ENCODE measurements at regions not wholly inside any gene's neighbourhood (a gene's known extent, or its start where the extent isn't known, plus 50 kb on each side); places are given as distances from the start of the nearest gene placed in this dataset.
"Not testable (repeated sequence)": the region's sequence is repeated elsewhere in the genome, so short reads cannot be mapped to it uniquely, and the experiment has no call there.

DNA sequence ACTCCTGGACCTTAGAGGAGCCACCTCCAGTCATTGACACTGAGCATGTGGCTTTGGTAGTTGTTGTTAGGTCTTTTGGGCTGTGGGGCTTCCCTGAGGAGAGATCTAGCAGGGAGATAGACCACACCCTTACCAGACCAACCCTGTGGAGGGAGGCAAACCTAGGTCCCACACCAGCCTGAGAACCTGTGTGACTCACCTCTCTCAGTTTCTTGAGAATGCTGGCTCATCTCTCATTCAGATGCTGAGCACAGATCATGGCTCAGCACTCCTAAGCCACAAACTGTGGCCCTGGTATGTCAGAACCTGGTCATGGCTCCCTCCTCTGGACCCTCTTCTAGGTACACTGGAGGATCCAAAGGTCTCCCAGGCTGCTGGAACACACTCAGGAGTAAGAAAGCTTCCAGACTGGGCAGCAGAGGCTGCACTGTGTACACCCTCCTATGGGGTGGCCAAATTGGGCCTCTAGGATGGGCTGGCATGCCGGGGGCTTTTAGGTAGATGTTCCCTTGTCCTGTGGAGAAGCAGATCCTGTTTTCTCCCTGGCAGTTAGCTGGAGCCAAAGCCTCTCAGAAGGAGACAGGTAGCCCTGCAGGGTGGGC is 1294.5 kb downstream of the KHDRBS2 start:
- H3K4me1 Mint-ChIP-seq, result no peaks in the 10 kb centered on the region
- peaks cover 11% of the 10 kb centered on the region for H3K9me3 Mint-ChIP-seq
- H3K36me3 Mint-ChIP-seq, result no peaks in the 10 kb centered on the region
- no peak overlapping the region for H3K27ac Mint-ChIP-seq
- ATAC-seq, result peak; percentile 55
- no peaks in the 10 kb centered on the region for H3K27me3 Mint-ChIP-seq
- no peak overlapping the region for H3K4me3 Mint-ChIP-seq

DNA sequence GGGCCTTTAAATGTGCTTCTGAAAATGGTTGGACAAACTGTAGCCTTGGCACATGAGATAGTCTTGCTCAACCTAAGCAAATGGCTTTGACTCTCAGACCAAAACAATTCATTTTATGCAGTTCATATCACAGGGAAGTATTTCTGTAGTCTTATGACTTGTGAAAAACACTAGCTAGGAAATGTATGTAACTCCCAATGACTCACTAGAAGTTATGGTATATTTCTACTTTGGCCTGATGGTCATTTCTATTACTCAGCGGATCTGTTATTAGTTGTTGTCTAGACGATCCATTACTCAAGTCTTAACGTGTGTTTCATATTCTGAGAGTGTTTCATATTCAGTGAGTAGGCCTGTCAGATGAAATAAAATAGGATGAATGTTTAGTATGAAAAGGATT is 1333.5 kb downstream of the KHDRBS2 start:
- H3K4me3 Mint-ChIP-seq, result no peak overlapping the region
- H3K36me3 Mint-ChIP-seq, result no peaks in the 10 kb centered on the region
- no peaks in the 10 kb centered on the region for H3K9me3 Mint-ChIP-seq
- ATAC-seq, result no peak
- no peaks in the 10 kb centered on the region for H3K27me3 Mint-ChIP-seq
- no peaks in the 10 kb centered on the region for H3K4me1 Mint-ChIP-seq
- no peak overlapping the region for H3K27ac Mint-ChIP-seq

DNA sequence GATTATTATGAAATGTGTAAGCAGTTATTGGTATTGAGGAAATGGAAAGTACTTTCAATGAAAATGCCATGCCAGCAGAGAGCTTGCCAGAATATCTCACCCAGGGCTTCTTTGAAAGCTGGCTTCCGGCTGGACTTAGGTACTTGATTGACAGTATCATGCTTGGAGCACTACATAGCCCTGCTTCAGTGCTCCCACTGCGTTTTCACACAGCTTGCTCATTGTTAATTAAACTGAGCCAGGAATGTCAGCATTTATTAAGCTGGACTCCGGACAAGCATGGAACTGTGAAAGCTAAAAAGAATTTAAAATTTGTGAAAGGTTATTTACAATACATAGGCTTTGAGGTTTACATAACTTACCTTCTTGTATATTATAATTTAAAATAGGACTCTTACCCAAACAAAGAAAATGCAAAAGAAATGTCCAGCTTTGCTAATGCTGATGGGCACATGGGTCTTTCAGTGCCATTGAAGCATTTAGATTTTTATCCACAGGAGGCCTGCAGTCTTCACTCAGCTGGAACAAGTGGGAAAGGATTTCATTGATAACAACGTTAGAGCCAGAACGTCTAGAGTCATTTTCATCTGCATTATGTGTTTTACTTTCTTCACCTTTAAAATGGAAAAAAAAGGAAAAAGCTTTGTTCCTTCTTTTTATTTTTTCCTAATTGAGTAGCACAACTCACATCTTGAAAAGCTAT is 1335.7 kb downstream of the KHDRBS2 start:
- not testable (repeated sequence) for H3K4me1 Mint-ChIP-seq, H3K27me3 Mint-ChIP-seq, ATAC-seq, H3K4me3 Mint-ChIP-seq, H3K27ac Mint-ChIP-seq, H3K9me3 Mint-ChIP-seq, H3K36me3 Mint-ChIP-seq

DNA sequence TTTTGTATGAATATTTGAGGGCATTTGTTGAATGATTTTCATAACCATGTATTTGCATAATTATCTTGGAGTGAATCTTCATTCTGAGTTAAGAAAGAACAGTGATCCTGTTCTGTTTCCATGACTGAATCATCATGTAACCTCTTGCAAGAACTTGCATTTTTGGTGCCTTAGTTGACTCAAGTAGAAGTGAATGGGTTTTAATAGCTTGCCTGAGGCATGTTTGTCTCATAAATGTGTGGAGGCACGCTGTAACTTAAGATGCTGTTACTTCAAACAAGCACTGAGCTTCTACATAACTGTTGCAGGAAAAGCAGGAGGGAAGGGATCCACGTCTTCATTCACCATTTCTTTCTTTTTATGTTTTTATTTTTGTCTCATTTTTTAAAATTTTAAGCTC is 1338.6 kb downstream of the KHDRBS2 start:
- not testable (repeated sequence) for H3K36me3 Mint-ChIP-seq, H3K27me3 Mint-ChIP-seq, H3K9me3 Mint-ChIP-seq, ATAC-seq, H3K4me3 Mint-ChIP-seq, H3K4me1 Mint-ChIP-seq, H3K27ac Mint-ChIP-seq

DNA sequence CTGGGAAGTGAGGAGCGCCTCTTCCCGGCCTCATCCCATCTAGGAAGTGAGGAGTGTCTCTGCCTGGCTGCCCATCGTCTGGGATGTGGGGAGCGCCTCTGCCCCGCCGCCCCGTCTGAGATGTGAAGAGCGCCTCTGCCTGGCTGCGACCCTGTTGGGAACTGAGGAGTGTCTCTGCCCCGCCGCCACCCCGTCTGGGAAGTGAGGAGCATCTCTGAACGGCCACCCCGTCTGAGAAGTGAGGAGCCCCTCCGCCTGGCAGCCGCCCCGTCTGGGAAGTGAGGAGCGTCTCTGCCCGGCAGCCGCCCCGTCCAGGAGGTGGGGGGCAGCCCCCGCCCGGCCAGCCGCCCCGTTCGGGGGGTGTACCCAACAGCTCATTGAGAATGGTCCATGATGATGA is 1341.2 kb downstream of the KHDRBS2 start:
- H3K9me3 Mint-ChIP-seq, H3K27ac Mint-ChIP-seq, H3K27me3 Mint-ChIP-seq, H3K36me3 Mint-ChIP-seq, ATAC-seq, H3K4me3 Mint-ChIP-seq, H3K4me1 Mint-ChIP-seq: not testable (repeated sequence)

DNA sequence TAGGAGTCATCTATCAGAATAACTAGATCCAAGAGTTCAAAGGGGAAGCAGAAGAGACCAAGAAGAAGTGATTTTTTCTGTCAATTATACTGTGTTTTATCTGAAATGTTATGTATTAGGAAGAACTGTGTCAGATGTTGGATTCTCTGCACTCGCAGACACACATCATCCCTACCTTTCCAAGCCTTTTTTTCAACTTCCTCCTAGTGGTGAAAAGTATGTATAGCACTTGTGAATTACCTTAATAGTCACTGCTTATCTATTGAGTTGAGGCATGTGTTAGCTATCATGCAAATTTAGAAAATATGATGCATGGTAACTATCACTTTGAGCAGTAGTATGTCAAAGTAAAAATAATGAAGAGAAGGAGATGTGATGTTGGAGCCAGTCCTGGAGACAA is 1350.1 kb downstream of the KHDRBS2 start:
- not testable (repeated sequence) for H3K4me3 Mint-ChIP-seq, H3K9me3 Mint-ChIP-seq, ATAC-seq

DNA sequence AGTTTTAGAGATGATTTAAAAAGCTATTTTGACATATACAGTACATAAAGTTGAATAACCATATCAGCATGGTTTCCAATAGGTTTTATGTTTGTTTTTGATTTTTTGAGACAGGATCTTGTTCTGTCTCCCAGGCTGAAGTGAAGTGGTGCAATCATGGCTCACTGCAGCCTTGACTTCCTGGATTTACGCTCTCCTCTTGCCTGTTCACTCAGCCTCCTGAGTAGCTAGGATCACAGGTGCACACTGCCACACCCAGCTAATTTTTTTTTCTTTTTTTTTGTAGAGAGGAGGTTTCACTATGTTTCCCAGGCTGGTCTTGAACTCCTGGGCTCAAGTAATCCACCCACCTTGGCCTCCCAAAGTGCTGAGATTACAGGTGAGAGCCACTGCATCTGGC is 1366.4 kb downstream of the KHDRBS2 start:
- not testable (repeated sequence) for ATAC-seq, H3K27ac Mint-ChIP-seq, H3K4me1 Mint-ChIP-seq, H3K4me3 Mint-ChIP-seq, H3K36me3 Mint-ChIP-seq, H3K9me3 Mint-ChIP-seq, H3K27me3 Mint-ChIP-seq

More for the DNA sequence above, 1350.1 kb downstream of the KHDRBS2 start:
- H3K27me3 Mint-ChIP-seq, H3K27ac Mint-ChIP-seq, H3K36me3 Mint-ChIP-seq, H3K4me1 Mint-ChIP-seq: not testable (repeated sequence)

DNA sequence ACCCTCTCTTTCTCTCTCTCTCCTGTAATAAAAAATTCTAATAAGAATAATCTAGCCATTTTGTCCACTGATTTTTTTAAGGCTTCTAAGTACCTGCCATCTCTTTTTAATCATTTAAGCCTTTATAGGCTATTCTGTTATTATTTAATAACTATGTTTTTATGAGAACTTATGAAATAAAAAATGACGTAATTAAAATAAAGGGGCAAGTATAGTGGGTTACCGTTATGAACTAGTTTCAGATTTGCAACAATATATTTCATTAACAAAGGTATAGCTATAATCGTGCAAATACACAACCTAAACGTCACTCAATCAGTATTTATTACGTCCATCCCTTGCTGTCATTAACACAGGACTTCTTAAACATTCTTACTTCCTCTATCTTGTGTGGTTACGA is 1382.2 kb downstream of the KHDRBS2 start:
- not testable (repeated sequence) for H3K36me3 Mint-ChIP-seq, H3K4me3 Mint-ChIP-seq, H3K27me3 Mint-ChIP-seq, ATAC-seq, H3K9me3 Mint-ChIP-seq, H3K4me1 Mint-ChIP-seq, H3K27ac Mint-ChIP-seq

DNA sequence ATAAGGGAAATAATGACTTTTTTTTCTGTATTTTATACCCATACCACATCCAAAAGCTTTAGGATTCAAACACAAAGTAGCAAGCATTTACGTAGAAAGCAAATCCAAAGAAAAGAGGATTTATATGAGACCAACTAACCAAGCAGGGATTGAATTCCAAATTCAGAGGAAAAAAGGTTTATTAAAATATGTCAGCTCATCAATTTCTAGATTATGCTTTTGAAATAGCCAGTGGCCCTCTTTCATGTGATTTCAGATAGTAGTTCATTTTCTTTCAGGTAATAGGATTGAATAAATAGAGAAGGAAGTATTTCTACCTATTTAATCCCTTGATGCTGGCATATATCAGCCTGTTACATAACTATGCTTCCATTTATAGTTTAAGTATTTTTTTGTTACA is 1392.7 kb downstream of the KHDRBS2 start:
- H3K9me3 Mint-ChIP-seq, H3K4me1 Mint-ChIP-seq, ATAC-seq, H3K4me3 Mint-ChIP-seq, H3K27ac Mint-ChIP-seq, H3K27me3 Mint-ChIP-seq, H3K36me3 Mint-ChIP-seq: not testable (repeated sequence)

DNA sequence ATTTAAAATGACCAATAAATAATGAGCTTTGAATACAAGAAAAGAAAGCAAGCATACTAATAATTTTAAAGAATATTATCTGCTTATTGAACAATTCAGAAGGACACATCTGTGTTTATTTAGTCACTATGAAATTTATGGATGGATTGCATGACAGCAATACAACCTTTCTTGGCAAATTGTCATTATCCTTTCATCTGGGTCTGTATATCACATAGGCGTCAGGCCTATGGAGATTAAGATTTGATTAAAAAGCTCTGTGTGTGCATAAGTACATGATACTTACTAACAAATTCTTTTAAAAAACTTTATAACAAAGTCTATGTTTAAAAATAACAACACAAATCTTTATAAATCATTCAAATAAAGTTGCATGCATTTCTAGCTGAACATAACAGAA is 1394.4 kb downstream of the KHDRBS2 start:
- no peak for ATAC-seq
- Mint-ChIP-seq H3K4me3 (no peak overlapping the region), H3K36me3 (no peaks in the 10 kb centered on the region), H3K4me1 (no peaks in the 10 kb centered on the region), H3K9me3 (peaks cover 6% of the 10 kb centered on the region), H3K27me3 (no peaks in the 10 kb centered on the region), H3K27ac (no peak overlapping the region)

DNA sequence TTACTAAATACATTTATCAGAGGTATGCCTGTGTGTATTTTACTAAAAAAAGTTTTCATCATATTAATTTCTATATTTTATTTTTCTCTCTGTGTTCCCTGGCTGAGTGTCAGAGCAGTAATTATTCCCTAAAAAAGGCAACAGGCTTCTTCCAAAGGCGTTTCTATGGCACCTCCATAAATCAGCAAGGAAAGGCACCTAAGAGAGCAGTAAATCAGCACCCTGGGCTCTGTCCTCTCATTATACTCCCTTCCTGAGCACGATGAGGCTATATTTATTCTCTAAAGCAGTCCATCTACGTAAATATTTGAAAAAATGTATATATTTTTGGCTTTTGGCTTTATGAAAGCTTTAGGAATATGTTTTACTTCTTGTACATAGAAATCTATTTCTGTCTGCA is 1408.6 kb downstream of the KHDRBS2 start:
- not testable (repeated sequence) for H3K4me1 Mint-ChIP-seq, H3K4me3 Mint-ChIP-seq, H3K27me3 Mint-ChIP-seq, H3K9me3 Mint-ChIP-seq, H3K27ac Mint-ChIP-seq, H3K36me3 Mint-ChIP-seq, ATAC-seq

DNA sequence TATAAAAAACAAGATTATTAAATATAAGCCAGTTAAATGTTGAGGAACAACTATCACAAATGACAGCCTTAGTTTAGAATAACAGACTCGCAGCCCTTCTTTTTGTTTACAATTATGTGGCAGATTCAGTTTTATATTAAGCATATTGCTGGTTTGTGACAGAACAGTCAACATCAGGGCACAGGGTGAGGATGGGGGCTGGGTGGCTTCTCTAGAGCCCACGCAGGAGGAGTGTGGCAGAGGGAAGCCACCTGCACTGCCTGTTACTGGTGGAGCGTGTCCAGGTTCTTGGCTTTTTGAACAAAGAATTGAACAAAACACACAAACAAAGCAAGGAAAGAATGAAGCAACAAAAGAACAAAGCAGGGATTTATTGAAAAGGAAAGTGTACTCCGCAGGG is 1415.2 kb downstream of the KHDRBS2 start:
- H3K9me3 Mint-ChIP-seq, H3K27me3 Mint-ChIP-seq, H3K4me1 Mint-ChIP-seq, H3K27ac Mint-ChIP-seq, H3K4me3 Mint-ChIP-seq, ATAC-seq, H3K36me3 Mint-ChIP-seq: not testable (repeated sequence)

DNA sequence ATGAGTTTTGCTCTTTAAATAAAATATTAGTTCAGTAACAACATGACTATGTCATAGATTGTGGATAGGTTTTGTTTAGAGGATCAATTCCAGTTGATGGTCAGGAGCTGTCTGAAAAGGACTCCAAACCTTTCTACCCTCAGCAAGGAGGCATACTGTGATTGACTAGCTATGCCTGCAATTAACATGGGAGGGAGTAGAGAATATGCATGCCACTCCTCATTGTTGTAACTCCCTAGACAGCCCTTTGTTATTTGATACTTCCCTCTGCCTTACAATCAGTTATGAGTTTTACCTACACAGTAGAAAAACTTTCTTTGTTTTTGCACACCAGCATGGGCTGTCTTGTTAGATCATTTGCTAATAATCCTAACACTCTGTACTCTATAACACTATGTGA is 1418.5 kb downstream of the KHDRBS2 start:
- ATAC-seq, result no peak
- Mint-ChIP-seq H3K27me3 (no peaks in the 10 kb centered on the region), H3K4me3 (no peak overlapping the region), H3K27ac (no peak overlapping the region), H3K9me3 (peaks cover 5% of the 10 kb centered on the region), H3K36me3 (no peaks in the 10 kb centered on the region), H3K4me1 (no peaks in the 10 kb centered on the region)

DNA sequence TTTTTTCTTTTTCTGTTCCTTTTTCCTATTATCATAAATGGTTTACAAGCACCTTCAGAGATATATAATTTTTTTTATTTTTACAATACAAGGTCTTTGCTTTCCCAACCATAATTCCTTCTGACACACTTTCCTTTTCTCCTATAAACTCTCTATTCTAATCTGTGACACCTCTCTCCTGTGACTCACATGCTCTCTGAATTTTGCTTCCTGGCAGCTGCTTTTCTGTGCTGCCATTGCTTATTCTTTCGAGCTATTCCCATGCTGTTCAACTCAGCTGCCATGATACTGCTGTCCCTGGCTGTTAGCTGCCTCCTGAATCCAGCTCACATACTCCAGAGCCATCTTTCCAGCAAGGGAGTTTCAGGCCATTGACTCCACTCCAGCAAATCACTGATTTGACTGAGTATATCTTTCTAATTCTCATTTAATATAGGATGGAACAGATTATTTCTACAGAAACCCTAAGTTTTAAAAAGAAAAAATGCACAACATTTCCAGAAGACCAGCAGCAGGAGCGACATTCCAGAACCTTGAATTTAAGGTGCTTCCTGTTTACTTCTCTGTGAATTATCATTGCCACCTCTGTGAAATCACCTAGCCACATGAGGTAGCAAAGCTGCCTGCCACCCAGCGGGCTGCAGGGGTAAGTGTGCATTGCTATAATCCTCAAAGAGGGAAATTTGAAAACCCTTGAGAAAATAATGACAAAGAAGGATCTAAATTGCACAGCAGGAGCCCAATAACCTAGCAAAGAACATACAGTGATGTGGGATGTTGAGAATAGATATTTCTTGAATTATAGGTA is 1442.6 kb downstream of the KHDRBS2 start:
- not testable (repeated sequence) for H3K36me3 Mint-ChIP-seq, H3K4me1 Mint-ChIP-seq, H3K27ac Mint-ChIP-seq, H3K4me3 Mint-ChIP-seq, H3K9me3 Mint-ChIP-seq, ATAC-seq, H3K27me3 Mint-ChIP-seq

DNA sequence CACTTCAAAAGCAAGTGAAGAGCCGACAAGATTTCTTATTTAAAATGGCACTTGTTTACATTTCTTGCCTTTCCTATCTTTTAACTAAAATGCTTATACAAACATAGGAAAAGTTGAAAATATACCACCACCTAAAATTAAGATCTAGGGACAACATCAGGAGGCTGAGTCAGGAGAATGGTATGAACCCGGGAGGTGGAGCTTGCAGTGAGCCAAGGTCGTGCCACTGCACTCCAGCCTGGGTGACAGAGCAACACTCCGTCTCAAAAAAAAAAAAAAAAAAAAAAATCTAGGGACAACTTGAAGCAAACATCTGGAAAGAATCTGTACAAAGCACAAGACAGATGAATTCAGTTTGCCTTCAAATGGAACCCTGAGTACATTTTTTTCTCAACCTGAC is 1455.3 kb downstream of the KHDRBS2 start:
- H3K4me1 Mint-ChIP-seq, H3K36me3 Mint-ChIP-seq, H3K27me3 Mint-ChIP-seq, H3K9me3 Mint-ChIP-seq, ATAC-seq, H3K4me3 Mint-ChIP-seq, H3K27ac Mint-ChIP-seq: not testable (repeated sequence)

DNA sequence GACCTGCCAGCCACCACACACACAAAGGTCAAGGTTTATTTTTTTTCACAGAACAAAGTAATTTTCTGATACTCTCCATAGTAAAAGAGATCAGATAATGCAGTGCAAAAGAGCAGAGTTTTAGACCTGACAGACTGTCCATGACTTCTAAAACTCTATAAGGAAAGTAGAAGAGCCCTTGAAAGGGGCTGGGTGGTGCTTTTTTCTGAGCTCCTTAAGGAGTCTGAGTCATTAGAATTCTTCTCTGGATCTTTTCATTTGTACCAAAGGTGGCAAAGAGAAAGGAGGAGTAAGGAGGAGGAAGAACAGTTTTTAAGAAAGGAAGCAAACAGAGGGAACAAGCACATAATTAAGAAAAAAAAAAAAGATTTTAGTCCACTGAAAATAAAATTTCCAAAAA is 1463.4 kb downstream of the KHDRBS2 start:
- ATAC-seq, H3K9me3 Mint-ChIP-seq, H3K36me3 Mint-ChIP-seq, H3K27me3 Mint-ChIP-seq, H3K4me1 Mint-ChIP-seq, H3K27ac Mint-ChIP-seq, H3K4me3 Mint-ChIP-seq: not testable (repeated sequence)
